Testis (tissue), 2 donors: ENCODE measurements at regions not wholly inside any gene's neighbourhood (a gene's known extent, or its start where the extent isn't known, plus 50 kb on each side); places are given as distances from the start of the nearest gene placed in this dataset.

Experiments used
- POLR2A ChIP-seq: fragments of 450-650 bp; IDR thresholded peaks from one replicate; pipeline ENCODE4 v1.6.1; 2017; ENCODE audit warnings: antibody characterized with exemption, mild to moderate bottlenecking, moderate library complexity
- TF ChIP-seq, protein P1 (sequence below), 3 experiments: fragments of 450-650 bp in 2 of 3; fragments of 200-600 bp in 1 of 3; sonication (generic) in 1 of 3; IDR thresholded peaks; one replicate each; pipeline ENCODE4 v1.5.1; 2016 to 2019; ENCODE audit warnings: antibody characterized with exemption in 3 of 3, mild to moderate bottlenecking in 2 of 3, moderate library complexity in 1 of 3

DNA sequence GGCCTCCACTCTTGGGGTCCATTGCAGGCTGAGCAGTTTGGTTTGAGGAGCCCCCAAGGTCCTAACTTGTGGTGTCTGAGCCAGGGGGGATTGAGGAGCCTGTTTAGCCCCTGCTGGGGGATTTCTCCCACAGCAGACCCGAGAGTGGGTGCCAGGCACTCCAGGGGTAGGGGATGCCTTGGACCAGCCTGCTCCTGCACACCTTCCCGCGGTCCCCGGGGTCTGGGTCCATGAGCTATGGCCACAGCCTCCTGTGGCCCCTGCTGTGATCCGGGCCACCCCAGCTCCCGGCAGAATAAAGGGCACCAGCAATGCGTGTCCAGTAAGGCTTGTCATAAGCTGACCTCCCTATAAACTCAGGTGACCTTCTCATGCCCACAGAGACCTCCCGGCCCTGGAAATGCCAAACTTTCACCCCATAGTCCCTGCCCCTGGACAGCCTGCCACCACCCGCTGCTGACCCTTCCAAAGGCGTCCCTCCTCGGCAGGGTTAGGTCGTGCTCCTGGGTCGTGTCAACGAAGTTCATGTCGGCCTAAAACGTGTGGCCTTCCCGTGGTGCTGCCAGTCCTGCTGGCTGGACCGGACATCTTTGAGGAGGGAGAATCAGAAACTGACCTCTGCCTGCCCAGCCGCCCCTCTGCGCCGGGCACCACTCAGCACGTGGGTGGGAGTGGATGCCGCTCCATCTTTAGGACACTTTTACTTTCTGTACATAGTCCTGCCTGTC lies 137.6 kb downstream of the MRPL36 start:
- TF ChIP-seq, protein P1, sequence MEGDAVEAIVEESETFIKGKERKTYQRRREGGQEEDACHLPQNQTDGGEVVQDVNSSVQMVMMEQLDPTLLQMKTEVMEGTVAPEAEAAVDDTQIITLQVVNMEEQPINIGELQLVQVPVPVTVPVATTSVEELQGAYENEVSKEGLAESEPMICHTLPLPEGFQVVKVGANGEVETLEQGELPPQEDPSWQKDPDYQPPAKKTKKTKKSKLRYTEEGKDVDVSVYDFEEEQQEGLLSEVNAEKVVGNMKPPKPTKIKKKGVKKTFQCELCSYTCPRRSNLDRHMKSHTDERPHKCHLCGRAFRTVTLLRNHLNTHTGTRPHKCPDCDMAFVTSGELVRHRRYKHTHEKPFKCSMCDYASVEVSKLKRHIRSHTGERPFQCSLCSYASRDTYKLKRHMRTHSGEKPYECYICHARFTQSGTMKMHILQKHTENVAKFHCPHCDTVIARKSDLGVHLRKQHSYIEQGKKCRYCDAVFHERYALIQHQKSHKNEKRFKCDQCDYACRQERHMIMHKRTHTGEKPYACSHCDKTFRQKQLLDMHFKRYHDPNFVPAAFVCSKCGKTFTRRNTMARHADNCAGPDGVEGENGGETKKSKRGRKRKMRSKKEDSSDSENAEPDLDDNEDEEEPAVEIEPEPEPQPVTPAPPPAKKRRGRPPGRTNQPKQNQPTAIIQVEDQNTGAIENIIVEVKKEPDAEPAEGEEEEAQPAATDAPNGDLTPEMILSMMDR (IDR thresholded peaks at IDR 0.05), result no peak
- no peak for TF ChIP-seq POLR2A
